ENCODE measurements at regions not wholly inside any gene's neighbourhood (a gene's known extent, or its start where the extent isn't known, plus 50 kb on each side); places are given as distances from the start of the nearest gene placed in this dataset.

- 75 to 77% methylated on average over 7 of the region's 7 CpGs for WGBS, 2 donors
- no peaks in the 10 kb centered on the region for H3K27me3 ChIP-seq (ENCODE audit: control insufficient read depth in 1 of 2, insufficient read depth in 2 of 2, low read length in 2 of 2)
- H3K27ac ChIP-seq (ENCODE audit: low read depth in 2 of 2, low read length in 1 of 2) = no peak overlapping the region
- H3K4me3 ChIP-seq (ENCODE audit: low read depth in 1 of 2, low read length in 2 of 2) = no peak overlapping the region
- H3K4me1 ChIP-seq (ENCODE audit: control insufficient read depth in 2 of 2, insufficient read depth in 2 of 2, low read length in 1 of 2) = no peaks in the 10 kb centered on the region
- no peaks in the 10 kb centered on the region for H3K9me3 ChIP-seq (ENCODE audit: control insufficient read depth in 2 of 2, insufficient read depth in 1 of 2, low read depth in 1 of 2, low read length in 1 of 2)
- H3K36me3 ChIP-seq (ENCODE audit: control insufficient read depth in 2 of 2, insufficient read depth in 2 of 2, low read length in 1 of 2) = no peaks in the 10 kb centered on the region
Observed at GRCh38 chr6:166814390-166814789, 142.0 kb downstream of the RNASET2 start.

GRCh38 chr6:166813461-166813860 is 142.9 kb downstream of the RNASET2 start:
- Histone ChIP-seq H3K36me3 (ENCODE audit: control insufficient read depth in 2 of 2, insufficient read depth in 2 of 2, low read length in 1 of 2) (no peaks in the 10 kb centered on the region), H3K9me3 (ENCODE audit: control insufficient read depth in 2 of 2, insufficient read depth in 1 of 2, low read depth in 1 of 2, low read length in 1 of 2) (no peaks in the 10 kb centered on the region), H3K4me3 (ENCODE audit: low read depth in 1 of 2, low read length in 2 of 2) (no peak overlapping the region), H3K27me3 (ENCODE audit: control insufficient read depth in 1 of 2, insufficient read depth in 2 of 2, low read length in 2 of 2) (no peaks in the 10 kb centered on the region), H3K4me1 (ENCODE audit: control insufficient read depth in 2 of 2, insufficient read depth in 2 of 2, low read length in 1 of 2) (no peaks in the 10 kb centered on the region), H3K27ac (ENCODE audit: low read depth in 2 of 2, low read length in 1 of 2) (no peak overlapping the region)
- WGBS, 2 donors = 80 to 89% methylated on average over 4 of the region's 4 CpGs

DNA sequence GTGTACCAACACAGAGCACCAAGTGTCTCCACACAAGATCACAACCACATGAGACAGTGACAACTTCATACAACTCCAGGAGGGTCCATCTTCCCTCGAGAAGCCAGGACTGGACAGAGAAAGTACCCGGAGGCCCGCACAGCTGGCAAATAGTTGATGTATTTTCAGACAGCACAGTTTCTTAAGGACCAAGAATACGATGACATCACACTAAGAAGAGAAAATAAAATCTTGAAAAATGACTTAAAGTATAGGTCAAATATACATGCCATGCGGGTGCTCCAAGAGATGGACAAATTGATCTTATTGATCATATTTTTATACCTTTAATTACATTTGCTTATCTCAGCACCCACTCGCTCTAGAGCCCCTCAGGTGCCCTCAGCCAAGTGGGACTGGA is 145.5 kb downstream of the RNASET2 start:
- Histone ChIP-seq H3K36me3 (ENCODE audit: control insufficient read depth in 2 of 2, insufficient read depth in 2 of 2, low read length in 1 of 2) (no peaks in the 10 kb centered on the region), H3K9me3 (ENCODE audit: control insufficient read depth in 2 of 2, insufficient read depth in 1 of 2, low read depth in 1 of 2, low read length in 1 of 2) (peaks cover 4 to 11% of the 10 kb centered on the region in 2 donors), H3K4me1 (ENCODE audit: control insufficient read depth in 2 of 2, insufficient read depth in 2 of 2, low read length in 1 of 2) (no peaks in the 10 kb centered on the region), H3K4me3 (ENCODE audit: low read depth in 1 of 2, low read length in 2 of 2) (no peak overlapping the region), H3K27me3 (ENCODE audit: control insufficient read depth in 1 of 2, insufficient read depth in 2 of 2, low read length in 2 of 2) (no peaks in the 10 kb centered on the region), H3K27ac (ENCODE audit: low read depth in 2 of 2, low read length in 1 of 2) (no peak overlapping the region)
- 82 to 85% methylated on average over 6 of the region's 6 CpGs for WGBS, 2 donors

DNA sequence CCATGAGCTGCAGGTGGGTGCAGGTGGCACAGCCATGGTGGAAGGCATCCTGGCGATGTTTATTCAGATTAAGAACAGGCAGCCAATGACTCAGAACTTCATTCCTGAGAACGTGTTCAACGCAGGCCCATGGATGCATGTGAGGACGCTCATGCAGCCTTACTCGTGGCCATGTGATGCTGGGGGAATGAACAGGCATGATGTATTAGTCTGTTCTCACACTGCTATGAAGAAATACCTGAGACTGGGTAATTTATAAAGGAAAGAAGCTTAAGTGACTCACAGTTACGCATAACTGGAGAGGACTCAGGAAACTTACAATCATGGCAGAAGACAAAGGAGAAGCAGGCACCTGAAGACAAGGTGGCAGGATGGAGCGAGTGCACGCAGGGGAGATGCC is 146.6 kb downstream of the RNASET2 start:
- H3K27me3 ChIP-seq (ENCODE audit: control insufficient read depth in 1 of 2, insufficient read depth in 2 of 2, low read length in 2 of 2) = no peaks in the 10 kb centered on the region
- no peak overlapping the region for H3K27ac ChIP-seq (ENCODE audit: low read depth in 2 of 2, low read length in 1 of 2)
- WGBS, 2 donors = 76 to 82% methylated on average over 8 of the region's 8 CpGs
- no peaks in the 10 kb centered on the region for H3K36me3 ChIP-seq (ENCODE audit: control insufficient read depth in 2 of 2, insufficient read depth in 2 of 2, low read length in 1 of 2)
- no peaks in the 10 kb centered on the region for H3K4me1 ChIP-seq (ENCODE audit: control insufficient read depth in 2 of 2, insufficient read depth in 2 of 2, low read length in 1 of 2)
- no peak overlapping the region for H3K4me3 ChIP-seq (ENCODE audit: low read depth in 1 of 2, low read length in 2 of 2)
- peaks cover 4 to 15% of the 10 kb centered on the region in 2 donors for H3K9me3 ChIP-seq (ENCODE audit: control insufficient read depth in 2 of 2, insufficient read depth in 1 of 2, low read depth in 1 of 2, low read length in 1 of 2)

GRCh38 chr6:166806962-166807757 is 149.2 kb downstream of the RNASET2 start:
- no peaks in the 10 kb centered on the region for H3K4me1 ChIP-seq (ENCODE audit: control insufficient read depth in 2 of 2, insufficient read depth in 2 of 2, low read length in 1 of 2)
- WGBS, 2 donors = 88 to 90% methylated on average over 11 of the region's 11 CpGs
- no peaks in the 10 kb centered on the region for H3K36me3 ChIP-seq (ENCODE audit: control insufficient read depth in 2 of 2, insufficient read depth in 2 of 2, low read length in 1 of 2)
- no peak overlapping the region for H3K27ac ChIP-seq (ENCODE audit: low read depth in 2 of 2, low read length in 1 of 2)
- no peaks in the 10 kb centered on the region for H3K27me3 ChIP-seq (ENCODE audit: control insufficient read depth in 1 of 2, insufficient read depth in 2 of 2, low read length in 2 of 2)
- no peak overlapping the region for H3K4me3 ChIP-seq (ENCODE audit: low read depth in 1 of 2, low read length in 2 of 2)
- H3K9me3 ChIP-seq (ENCODE audit: control insufficient read depth in 2 of 2, insufficient read depth in 1 of 2, low read depth in 1 of 2, low read length in 1 of 2) = peaks cover 4 to 15% of the 10 kb centered on the region in 2 donors

DNA sequence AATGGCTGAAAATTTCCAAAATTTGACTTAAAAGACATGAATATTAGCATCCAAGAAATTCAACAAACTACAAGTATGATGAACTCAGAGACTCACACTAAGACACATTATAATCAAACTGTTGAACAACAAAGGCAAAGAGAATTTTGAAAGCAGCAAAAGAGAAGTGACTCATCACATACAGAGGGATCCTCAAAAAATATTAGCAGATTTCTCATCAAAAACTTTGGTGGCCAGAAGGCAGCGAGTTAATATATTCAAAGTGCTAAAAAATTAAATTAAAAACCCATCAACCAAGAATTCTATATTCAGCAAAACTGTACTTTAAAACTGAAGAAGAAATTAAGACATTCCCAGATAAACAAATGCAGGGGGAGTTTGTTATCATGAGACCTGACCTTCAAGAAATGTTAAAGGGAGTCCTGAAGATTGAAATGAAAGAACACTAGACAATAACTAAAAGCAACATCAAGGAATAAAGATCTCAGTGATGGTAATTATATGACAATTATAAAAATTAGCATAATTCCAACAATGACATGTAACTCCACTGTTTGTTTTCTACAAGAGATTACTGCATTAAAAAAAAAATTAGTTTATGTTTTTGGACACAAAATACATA is 150.0 kb downstream of the RNASET2 start:
- no peaks in the 10 kb centered on the region for H3K36me3 ChIP-seq (ENCODE audit: control insufficient read depth in 2 of 2, insufficient read depth in 2 of 2, low read length in 1 of 2)
- H3K9me3 ChIP-seq (ENCODE audit: control insufficient read depth in 2 of 2, insufficient read depth in 1 of 2, low read depth in 1 of 2, low read length in 1 of 2) = peaks cover 4 to 15% of the 10 kb centered on the region in 2 donors
- no peaks in the 10 kb centered on the region for H3K27me3 ChIP-seq (ENCODE audit: control insufficient read depth in 1 of 2, insufficient read depth in 2 of 2, low read length in 2 of 2)
- no peaks in the 10 kb centered on the region for H3K4me1 ChIP-seq (ENCODE audit: control insufficient read depth in 2 of 2, insufficient read depth in 2 of 2, low read length in 1 of 2)
- no peak overlapping the region for H3K27ac ChIP-seq (ENCODE audit: low read depth in 2 of 2, low read length in 1 of 2)
- WGBS, 2 donors = 79 to 89% methylated on average over 1 of the region's 1 CpG
- H3K4me3 ChIP-seq (ENCODE audit: low read depth in 1 of 2, low read length in 2 of 2) = no peak overlapping the region

DNA sequence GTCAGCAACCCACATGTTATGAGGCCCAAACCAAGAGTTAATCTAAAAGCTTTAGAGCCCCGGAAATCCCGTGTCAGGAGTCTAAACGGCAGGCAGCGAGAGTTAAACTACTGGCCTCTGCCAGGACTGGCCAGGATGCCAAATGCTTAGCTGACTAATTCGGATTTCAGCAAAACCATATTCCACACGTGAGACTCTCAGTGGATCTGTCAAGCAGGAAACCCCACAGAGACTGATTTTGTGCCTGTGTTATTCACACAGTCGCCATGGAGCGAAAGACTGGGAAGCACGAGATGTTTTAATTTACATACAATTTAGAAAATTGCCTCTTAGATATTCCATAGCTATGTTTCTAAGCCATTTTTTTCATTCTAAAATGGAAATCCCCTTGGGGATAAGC is 152.9 kb downstream of the RNASET2 start:
- Histone ChIP-seq H3K4me3 (ENCODE audit: low read depth in 1 of 2, low read length in 2 of 2) (no peak overlapping the region), H3K9me3 (ENCODE audit: control insufficient read depth in 2 of 2, insufficient read depth in 1 of 2, low read depth in 1 of 2, low read length in 1 of 2) (peaks cover 4 to 15% of the 10 kb centered on the region in 2 donors), H3K36me3 (ENCODE audit: control insufficient read depth in 2 of 2, insufficient read depth in 2 of 2, low read length in 1 of 2) (no peaks in the 10 kb centered on the region), H3K27me3 (ENCODE audit: control insufficient read depth in 1 of 2, insufficient read depth in 2 of 2, low read length in 2 of 2) (no peaks in the 10 kb centered on the region), H3K4me1 (ENCODE audit: control insufficient read depth in 2 of 2, insufficient read depth in 2 of 2, low read length in 1 of 2) (no peaks in the 10 kb centered on the region), H3K27ac (ENCODE audit: low read depth in 2 of 2, low read length in 1 of 2) (no peak overlapping the region)
- 69% methylated on average over 9 of the region's 9 CpGs for WGBS, 2 donors

DNA sequence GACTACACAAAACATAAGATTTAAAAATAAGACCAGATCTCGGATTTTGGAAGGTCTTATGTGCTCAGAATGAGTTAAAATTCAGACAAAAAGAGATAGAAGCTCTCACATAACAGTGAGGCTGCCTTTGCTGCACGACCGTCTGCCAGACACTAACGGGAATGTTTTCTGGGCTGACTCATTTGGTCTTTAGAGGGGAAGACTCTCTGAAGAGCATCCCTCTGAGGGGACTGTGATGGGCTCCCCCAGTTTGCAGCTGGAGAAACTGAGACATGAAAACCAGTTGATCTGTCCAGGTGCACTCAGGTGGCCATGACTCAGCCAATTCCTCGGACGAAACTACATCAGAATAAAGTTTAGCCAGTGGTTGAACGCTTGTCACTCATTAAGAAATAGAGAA is 153.9 kb downstream of the RNASET2 start:
- WGBS, 2 donors = 76 to 80% methylated on average over 7 of the region's 7 CpGs
- Histone ChIP-seq H3K4me3 (ENCODE audit: low read depth in 1 of 2, low read length in 2 of 2) (no peak overlapping the region), H3K36me3 (ENCODE audit: control insufficient read depth in 2 of 2, insufficient read depth in 2 of 2, low read length in 1 of 2) (no peaks in the 10 kb centered on the region), H3K9me3 (ENCODE audit: control insufficient read depth in 2 of 2, insufficient read depth in 1 of 2, low read depth in 1 of 2, low read length in 1 of 2) (peaks cover 2 to 7% of the 10 kb centered on the region in 2 donors), H3K27me3 (ENCODE audit: control insufficient read depth in 1 of 2, insufficient read depth in 2 of 2, low read length in 2 of 2) (no peaks in the 10 kb centered on the region), H3K4me1 (ENCODE audit: control insufficient read depth in 2 of 2, insufficient read depth in 2 of 2, low read length in 1 of 2) (no peaks in the 10 kb centered on the region), H3K27ac (ENCODE audit: low read depth in 2 of 2, low read length in 1 of 2) (no peak overlapping the region)

- no peak overlapping the region for H3K4me3 ChIP-seq (ENCODE audit: low read depth in 1 of 2, low read length in 2 of 2)
- 84 to 86% methylated on average over 9 of the region's 9 CpGs for WGBS, 2 donors
- no peaks in the 10 kb centered on the region for H3K27me3 ChIP-seq (ENCODE audit: control insufficient read depth in 1 of 2, insufficient read depth in 2 of 2, low read length in 2 of 2)
- peaks cover 0 to 2% of the 10 kb centered on the region in 2 donors for H3K9me3 ChIP-seq (ENCODE audit: control insufficient read depth in 2 of 2, insufficient read depth in 1 of 2, low read depth in 1 of 2, low read length in 1 of 2)
- no peaks in the 10 kb centered on the region for H3K36me3 ChIP-seq (ENCODE audit: control insufficient read depth in 2 of 2, insufficient read depth in 2 of 2, low read length in 1 of 2)
- no peak overlapping the region for H3K27ac ChIP-seq (ENCODE audit: low read depth in 2 of 2, low read length in 1 of 2)
- H3K4me1 ChIP-seq (ENCODE audit: control insufficient read depth in 2 of 2, insufficient read depth in 2 of 2, low read length in 1 of 2) = no peaks in the 10 kb centered on the region
Observed at GRCh38 chr6:166800137-166800536, 156.2 kb downstream of the RNASET2 start.

GRCh38 chr6:166798652-166799051 is 157.7 kb downstream of the RNASET2 start:
- WGBS, 2 donors = 61 to 63% methylated on average over 6 of the region's 6 CpGs
- H3K9me3 ChIP-seq (ENCODE audit: control insufficient read depth in 2 of 2, insufficient read depth in 1 of 2, low read depth in 1 of 2, low read length in 1 of 2) = no peaks in the 10 kb centered on the region
- no peaks in the 10 kb centered on the region for H3K27me3 ChIP-seq (ENCODE audit: control insufficient read depth in 1 of 2, insufficient read depth in 2 of 2, low read length in 2 of 2)
- no peaks in the 10 kb centered on the region for H3K4me1 ChIP-seq (ENCODE audit: control insufficient read depth in 2 of 2, insufficient read depth in 2 of 2, low read length in 1 of 2)
- no peak overlapping the region for H3K27ac ChIP-seq (ENCODE audit: low read depth in 2 of 2, low read length in 1 of 2)
- no peak overlapping the region for H3K4me3 ChIP-seq (ENCODE audit: low read depth in 1 of 2, low read length in 2 of 2)
- H3K36me3 ChIP-seq (ENCODE audit: control insufficient read depth in 2 of 2, insufficient read depth in 2 of 2, low read length in 1 of 2) = no peaks in the 10 kb centered on the region

Data from esophagus (tissue), 2 donors.